ENCODE measurements at regions not wholly inside any gene's neighbourhood (a gene's known extent, or its start where the extent isn't known, plus 50 kb on each side); places are given as distances from the start of the nearest gene placed in this dataset.

DNA sequence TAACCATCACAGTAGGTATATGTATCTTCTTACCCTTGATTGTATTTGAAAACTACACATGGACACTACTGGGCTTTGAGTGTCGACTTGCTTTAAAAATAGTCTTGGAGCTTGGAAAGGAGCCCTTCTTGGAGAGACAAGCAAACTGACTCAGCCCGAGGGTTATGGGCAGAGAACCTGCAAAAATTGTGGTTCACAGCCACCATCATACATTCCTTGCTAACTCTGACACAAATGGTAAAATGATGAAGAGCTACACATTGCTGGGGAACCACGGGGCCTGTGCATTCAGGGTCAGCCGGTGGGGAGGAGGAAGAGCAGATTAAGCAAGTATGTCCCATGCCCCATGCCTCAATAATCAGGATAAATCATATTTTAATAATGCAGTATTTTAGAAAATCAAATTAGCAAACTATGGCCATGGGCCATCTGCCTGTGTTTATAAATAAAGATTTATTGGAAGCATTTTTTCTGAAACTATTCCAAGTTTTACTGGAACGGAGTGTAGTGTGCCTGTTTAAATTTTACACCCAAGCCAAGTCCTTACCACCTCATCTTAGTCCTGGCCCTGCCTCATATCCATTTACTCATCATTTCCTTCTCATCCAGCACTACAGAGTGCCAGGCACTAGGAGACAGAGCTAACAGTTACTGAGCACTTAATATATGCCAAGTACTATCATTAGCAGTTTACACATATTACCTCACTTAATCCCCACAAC is 195.7 kb downstream of the PALM2AKAP2 start:
- TF ChIP-seq, protein P1, sequence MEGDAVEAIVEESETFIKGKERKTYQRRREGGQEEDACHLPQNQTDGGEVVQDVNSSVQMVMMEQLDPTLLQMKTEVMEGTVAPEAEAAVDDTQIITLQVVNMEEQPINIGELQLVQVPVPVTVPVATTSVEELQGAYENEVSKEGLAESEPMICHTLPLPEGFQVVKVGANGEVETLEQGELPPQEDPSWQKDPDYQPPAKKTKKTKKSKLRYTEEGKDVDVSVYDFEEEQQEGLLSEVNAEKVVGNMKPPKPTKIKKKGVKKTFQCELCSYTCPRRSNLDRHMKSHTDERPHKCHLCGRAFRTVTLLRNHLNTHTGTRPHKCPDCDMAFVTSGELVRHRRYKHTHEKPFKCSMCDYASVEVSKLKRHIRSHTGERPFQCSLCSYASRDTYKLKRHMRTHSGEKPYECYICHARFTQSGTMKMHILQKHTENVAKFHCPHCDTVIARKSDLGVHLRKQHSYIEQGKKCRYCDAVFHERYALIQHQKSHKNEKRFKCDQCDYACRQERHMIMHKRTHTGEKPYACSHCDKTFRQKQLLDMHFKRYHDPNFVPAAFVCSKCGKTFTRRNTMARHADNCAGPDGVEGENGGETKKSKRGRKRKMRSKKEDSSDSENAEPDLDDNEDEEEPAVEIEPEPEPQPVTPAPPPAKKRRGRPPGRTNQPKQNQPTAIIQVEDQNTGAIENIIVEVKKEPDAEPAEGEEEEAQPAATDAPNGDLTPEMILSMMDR (conservative IDR thresholded peaks at IDR 0.05), result no peak
- no peak for TF ChIP-seq ZFX (IDR thresholded peaks at IDR 0.05)
